ENCODE measurements at regions not wholly inside any gene's neighbourhood (a gene's known extent, or its start where the extent isn't known, plus 50 kb on each side); places are given as distances from the start of the nearest gene placed in this dataset.

GRCh38 chr6:164750128-164750527 lies 559.3 kb downstream of the C6orf118 start:
- ATAC-seq (ENCODE audit: poor library complexity): no peak
- no peak overlapping the region for H3K4me3 ChIP-seq (ENCODE audit: low read length)
- H3K36me3 ChIP-seq (ENCODE audit: insufficient read depth, low read length): no peaks in the 10 kb centered on the region
- H3K4me1 ChIP-seq (ENCODE audit: insufficient read depth, low read length): no peaks in the 10 kb centered on the region
- peaks cover 9 to 26% of the 10 kb centered on the region in 2 experiments for H3K9me3 ChIP-seq (ENCODE audit: control insufficient read depth in 1 of 2, insufficient read depth in 1 of 2, low read length in 2 of 2)
- H3K27me3 ChIP-seq (ENCODE audit: control insufficient read depth in 1 of 2, insufficient read depth in 2 of 2, low read length in 2 of 2): no peaks in the 10 kb centered on the region
- Mint-ChIP-seq H3K4me3 (no peak overlapping the region), H3K36me3 (ENCODE audit: low read depth) (no peaks in the 10 kb centered on the region), H3K27me3 (no peaks in the 10 kb centered on the region), H3K4me1 (ENCODE audit: low read depth) (no peaks in the 10 kb centered on the region), H3K9me3 (peaks cover 5% of the 10 kb centered on the region), H3K27ac (no peak overlapping the region)
- no peak for TF ChIP-seq CTCF (IDR thresholded peaks at IDR 0.05)
- POLR2A ChIA-PET: no interaction called here
- CTCF ChIA-PET: no interaction called here
- no peak overlapping the region for H3K27ac ChIP-seq (ENCODE audit: low read depth in 1 of 2, low read length in 2 of 2)
- intact Hi-C loops (cut with DNase I, micrococcal nuclease): no loop called here
- no peak for DNase-seq

- DNase-seq (no peak), ATAC-seq (ENCODE audit: poor library complexity) (no peak)
- H3K27me3 ChIP-seq (ENCODE audit: control insufficient read depth in 1 of 2, insufficient read depth in 2 of 2, low read length in 2 of 2): no peaks in the 10 kb centered on the region
- H3K9me3 ChIP-seq (ENCODE audit: control insufficient read depth in 1 of 2, insufficient read depth in 1 of 2, low read length in 2 of 2): peaks cover 9 to 29% of the 10 kb centered on the region in 2 experiments
- H3K9me3 Mint-ChIP-seq: peaks cover 6% of the 10 kb centered on the region
- no peak overlapping the region for H3K4me3 ChIP-seq (ENCODE audit: low read length)
- no peak overlapping the region for H3K27ac Mint-ChIP-seq
- intact Hi-C loops (cut with DNase I, micrococcal nuclease): no loop called here
- no peaks in the 10 kb centered on the region for H3K4me1 ChIP-seq (ENCODE audit: insufficient read depth, low read length)
- no peaks in the 10 kb centered on the region for H3K4me1 Mint-ChIP-seq (ENCODE audit: low read depth)
- H3K36me3 ChIP-seq (ENCODE audit: insufficient read depth, low read length): no peaks in the 10 kb centered on the region
- H3K27ac ChIP-seq (ENCODE audit: low read depth in 1 of 2, low read length in 2 of 2): no peak overlapping the region
- no peak overlapping the region for H3K4me3 Mint-ChIP-seq
- no peak for TF ChIP-seq CTCF (IDR thresholded peaks at IDR 0.05)
- H3K27me3 Mint-ChIP-seq: no peaks in the 10 kb centered on the region
- ChIA-PET CTCF (no interaction called here), POLR2A (no interaction called here)
- H3K36me3 Mint-ChIP-seq (ENCODE audit: low read depth): no peaks in the 10 kb centered on the region
Measured at GRCh38 chr6:164749221-164750064, 560.0 kb downstream of the C6orf118 start.

- POLR2A ChIA-PET: no interaction called here
- peaks cover 12% of the 10 kb centered on the region for H3K9me3 Mint-ChIP-seq
Measured at GRCh38 chr6:164744301-164744700, 565.1 kb downstream of the C6orf118 start.

More at GRCh38 chr6:164744301-164744700, 565.1 kb downstream of the C6orf118 start:
- H3K27me3 ChIP-seq (ENCODE audit: control insufficient read depth in 1 of 2, insufficient read depth in 2 of 2, low read length in 2 of 2): no peaks in the 10 kb centered on the region
- Mint-ChIP-seq H3K27ac (no peak overlapping the region), H3K4me1 (ENCODE audit: low read depth) (no peaks in the 10 kb centered on the region), H3K27me3 (no peaks in the 10 kb centered on the region), H3K36me3 (ENCODE audit: low read depth) (no peaks in the 10 kb centered on the region), H3K4me3 (no peak overlapping the region)
- intact Hi-C loops (cut with DNase I, micrococcal nuclease): no loop called here
- no peak overlapping the region for H3K27ac ChIP-seq (ENCODE audit: low read depth in 1 of 2, low read length in 2 of 2)
- no peak for ATAC-seq (ENCODE audit: poor library complexity)
- H3K4me3 ChIP-seq (ENCODE audit: low read length): no peak overlapping the region
- H3K4me1 ChIP-seq (ENCODE audit: insufficient read depth, low read length): no peaks in the 10 kb centered on the region
- H3K36me3 ChIP-seq (ENCODE audit: insufficient read depth, low read length): no peaks in the 10 kb centered on the region
- peaks cover 0 to 15% of the 10 kb centered on the region in 2 experiments for H3K9me3 ChIP-seq (ENCODE audit: control insufficient read depth in 1 of 2, insufficient read depth in 1 of 2, low read length in 2 of 2)
- no peak for TF ChIP-seq CTCF (IDR thresholded peaks at IDR 0.05)
- CTCF ChIA-PET: no interaction called here
- DNase-seq: no peak

All from CD4-positive, alpha-beta T cell (primary cell).